GM06990 (cell line): ENCODE measurements at regions not wholly inside any gene's neighbourhood (a gene's known extent, or its start where the extent isn't known, plus 50 kb on each side); places are given as distances from the start of the nearest gene placed in this dataset.

Experiments used
- DNase-seq: peaks from one replicate; pipeline ENCODE4 v3.0.0-alpha.2; 2011; ENCODE audit not compliant: insufficient read length; ENCODE audit errors: extremely low read depth
- H3K27me3 ChIP-seq: replicated peaks from 2 replicates; pipeline ENCODE4 v1.6.0; 2011; ENCODE audit warnings: low read length; ENCODE audit not compliant: control insufficient read depth, insufficient read depth
- H3K36me3 ChIP-seq: 2 replicates; pipeline ENCODE4 v1.5.1; 2011; ENCODE audit warnings: low read length; ENCODE audit not compliant: control insufficient read depth, insufficient read depth
- H3K4me3 ChIP-seq: replicated peaks from 2 replicates; pipeline ENCODE4 v1.5.1; 2011; ENCODE audit warnings: low read depth, mild to moderate bottlenecking, control low read depth, low read length
- CTCF ChIP-seq: IDR thresholded peaks from 2 replicates; pipeline ENCODE4 v1.5.1; 2011; ENCODE audit warnings: low read length, control low read depth, mild to moderate bottlenecking, inconsistent platforms; ENCODE audit not compliant: insufficient read depth, poor library complexity, severe bottlenecking

GRCh38 chr9:105069696-105070095 lies 141.7 kb upstream of the ABCA1 start:
- no peaks in the 10 kb centered on the region for H3K27me3 ChIP-seq
- H3K36me3 ChIP-seq, result no peaks in the 10 kb centered on the region
- no peak for DNase-seq
- H3K4me3 ChIP-seq, result no peak overlapping the region
- no peak for TF ChIP-seq CTCF

GRCh38 chr9:105070176-105070575 lies 142.2 kb upstream of the ABCA1 start:
- DNase-seq, result no peak

GRCh38 chr9:105072476-105072875 lies 144.5 kb upstream of the ABCA1 start:
- DNase-seq, result no peak
- Histone ChIP-seq H3K4me3 (no peak overlapping the region), H3K36me3 (no peaks in the 10 kb centered on the region), H3K27me3 (no peaks in the 10 kb centered on the region)
- TF ChIP-seq CTCF, result no peak

More at GRCh38 chr9:105070176-105070575, 142.2 kb upstream of the ABCA1 start:
- no peaks in the 10 kb centered on the region for H3K27me3 ChIP-seq
- H3K36me3 ChIP-seq, result no peaks in the 10 kb centered on the region
- no peak for TF ChIP-seq CTCF
- H3K4me3 ChIP-seq, result no peak overlapping the region

GRCh38 chr9:105073147-105073546 lies 145.2 kb upstream of the ABCA1 start:
- no peak for DNase-seq
- Histone ChIP-seq H3K36me3 (no peaks in the 10 kb centered on the region), H3K4me3 (no peak overlapping the region), H3K27me3 (no peaks in the 10 kb centered on the region)
- no peak for TF ChIP-seq CTCF

GRCh38 chr9:105074491-105074890 lies 146.5 kb upstream of the ABCA1 start:
- no peaks in the 10 kb centered on the region for H3K36me3 ChIP-seq

More at GRCh38 chr9:105074491-105074890, 146.5 kb upstream of the ABCA1 start:
- H3K27me3 ChIP-seq, result no peaks in the 10 kb centered on the region
- no peak for TF ChIP-seq CTCF
- no peak overlapping the region for H3K4me3 ChIP-seq
- no peak for DNase-seq
